Left kidney (tissue), 1 donor: ENCODE measurements at regions not wholly inside any gene's neighbourhood (a gene's known extent, or its start where the extent isn't known, plus 50 kb on each side); places are given as distances from the start of the nearest gene placed in this dataset.

ENCODE experiments used
- DNase-seq: peaks from one replicate; pipeline ENCODE4 v3.0.0-alpha.2; 2013

DNA sequence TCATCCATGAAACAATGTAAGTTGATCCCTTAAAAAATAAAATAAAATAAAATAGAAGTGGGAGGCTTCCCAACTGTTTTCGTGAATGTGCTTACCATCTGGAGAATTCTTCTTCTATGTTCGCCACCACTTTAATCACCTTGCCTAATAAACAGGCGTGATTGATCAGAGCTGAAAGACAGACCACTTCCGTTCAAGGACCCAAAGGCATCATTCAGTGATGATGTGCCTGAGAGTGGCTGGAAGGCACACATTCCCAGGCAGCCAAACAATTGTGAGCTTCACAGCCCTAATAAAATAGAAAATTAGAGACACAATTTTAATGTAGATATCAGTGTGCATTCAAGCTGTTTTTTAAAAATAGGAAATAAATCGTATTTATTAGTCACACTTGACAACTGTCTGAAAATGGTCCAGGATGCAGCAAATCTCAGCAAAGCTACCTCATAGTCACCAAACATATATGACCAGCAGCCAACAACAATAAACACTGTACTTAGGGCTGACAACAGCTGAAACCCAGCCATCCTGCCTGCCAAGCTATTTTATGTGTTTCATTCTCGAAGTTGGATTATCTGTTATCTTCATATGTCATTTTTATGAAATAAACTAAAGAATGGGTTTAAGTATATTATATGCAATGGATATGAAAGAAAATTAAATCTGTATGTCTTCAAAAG lies 163.2 kb upstream of the FAM9B start:
- no peak for DNase-seq

DNA sequence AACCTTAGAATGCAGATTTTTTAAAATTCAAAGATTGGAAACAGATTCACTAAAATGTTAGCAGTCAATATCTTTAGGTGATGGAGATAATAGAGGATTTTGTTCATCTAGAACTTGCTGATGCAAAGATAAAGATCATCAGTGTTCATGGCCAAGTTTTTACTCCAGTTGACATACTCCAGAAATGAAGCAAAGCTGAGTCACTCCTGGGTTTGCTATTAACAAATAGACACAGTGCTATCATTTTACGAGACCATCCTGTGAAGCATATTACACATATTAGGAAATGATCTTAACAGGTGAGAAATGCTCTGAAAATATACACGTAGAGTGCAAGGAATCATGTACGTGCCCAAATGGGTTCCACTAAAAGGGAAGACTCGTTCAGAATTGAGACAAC lies 170.6 kb upstream of the FAM9B start:
- no peak for DNase-seq

DNA sequence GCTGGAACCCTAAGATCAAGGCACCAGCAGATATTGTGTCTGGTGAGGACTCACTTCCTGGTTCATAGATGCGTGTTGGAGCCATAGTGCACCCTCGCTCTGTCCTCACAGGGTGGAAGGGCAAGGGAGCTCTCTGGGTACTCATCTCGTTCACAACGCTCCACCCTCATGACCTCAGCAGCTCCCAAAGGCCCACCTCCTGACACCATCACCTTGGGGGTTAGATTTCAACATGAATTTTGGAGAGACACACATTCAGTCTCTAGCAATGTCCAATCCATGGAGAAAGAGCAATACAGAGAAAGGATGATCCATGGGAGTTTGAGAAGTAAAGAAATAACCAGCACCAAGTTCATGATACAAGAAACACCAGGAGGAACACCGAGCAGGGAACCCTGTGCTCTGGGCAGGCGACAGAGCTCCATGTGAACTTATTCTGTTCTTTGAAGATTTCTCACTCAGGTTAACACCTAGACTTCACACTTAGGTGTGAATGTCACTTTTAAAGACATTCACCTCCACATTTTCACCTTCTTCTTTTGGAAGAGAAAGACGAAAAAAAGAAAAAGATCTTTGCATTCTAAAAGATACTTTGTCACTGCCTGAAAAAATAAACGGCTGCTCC lies 171.8 kb upstream of the FAM9B start:
- no peak for DNase-seq

DNA sequence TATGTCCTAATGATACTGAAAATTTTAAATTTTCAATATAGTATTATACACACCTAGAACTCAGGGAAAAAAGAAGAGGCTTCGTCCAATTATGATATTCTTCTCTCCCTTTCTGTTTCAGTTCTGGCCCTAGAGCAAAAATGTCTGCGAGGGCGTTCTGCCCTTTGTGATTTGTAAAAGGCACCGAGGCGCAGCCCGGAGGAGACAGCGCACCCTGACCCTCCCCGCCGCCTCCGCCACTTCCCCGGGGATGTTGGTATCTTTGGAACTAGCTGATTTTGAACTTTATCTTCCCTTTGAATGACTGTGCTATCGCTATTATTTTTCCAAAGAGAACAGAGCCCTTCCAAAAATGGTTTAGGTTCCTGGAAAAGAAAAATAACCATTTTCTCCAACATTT lies 173.2 kb upstream of the FAM9B start:
- DNase-seq = no peak

DNA sequence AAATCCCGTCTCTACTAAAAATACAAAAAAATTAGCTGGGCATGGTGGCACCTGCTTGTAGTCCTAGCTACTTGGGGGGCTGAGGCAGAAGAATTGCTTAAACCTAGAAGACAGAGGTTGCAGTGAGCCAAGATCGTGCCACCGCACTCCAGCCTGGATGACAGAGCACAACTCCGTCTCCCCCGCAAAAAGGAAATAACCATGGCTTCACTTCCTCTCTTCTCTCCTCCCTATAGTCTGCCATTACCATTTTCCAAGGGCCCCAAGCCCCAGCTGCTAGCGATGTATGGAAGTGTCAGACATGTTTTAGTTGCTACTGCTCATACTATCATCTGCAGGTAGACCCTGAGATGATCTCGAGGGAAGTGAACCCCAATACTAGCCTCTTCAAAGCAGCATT lies 177.3 kb upstream of the FAM9B start:
- DNase-seq = no peak

DNA sequence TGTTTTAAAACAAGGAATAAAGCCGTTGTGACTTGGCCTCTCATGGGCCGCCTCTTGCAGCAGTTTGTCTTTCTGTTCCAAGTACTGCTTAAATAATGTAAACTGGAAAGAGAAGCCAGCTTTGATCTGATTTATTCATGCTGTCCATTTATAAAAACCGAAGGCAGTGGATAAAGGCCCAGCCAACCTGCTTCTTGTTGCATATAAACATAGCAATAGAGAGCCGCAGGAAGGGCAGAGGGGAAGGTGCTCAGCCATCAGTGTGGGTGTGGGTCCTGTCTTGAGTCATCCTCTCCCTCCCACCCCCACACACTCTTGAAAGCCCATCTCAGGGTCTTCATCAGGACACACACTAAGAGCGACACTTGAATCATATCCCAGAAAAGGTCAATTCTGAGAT lies 187.9 kb upstream of the FAM9B start:
- DNase-seq = no peak

DNA sequence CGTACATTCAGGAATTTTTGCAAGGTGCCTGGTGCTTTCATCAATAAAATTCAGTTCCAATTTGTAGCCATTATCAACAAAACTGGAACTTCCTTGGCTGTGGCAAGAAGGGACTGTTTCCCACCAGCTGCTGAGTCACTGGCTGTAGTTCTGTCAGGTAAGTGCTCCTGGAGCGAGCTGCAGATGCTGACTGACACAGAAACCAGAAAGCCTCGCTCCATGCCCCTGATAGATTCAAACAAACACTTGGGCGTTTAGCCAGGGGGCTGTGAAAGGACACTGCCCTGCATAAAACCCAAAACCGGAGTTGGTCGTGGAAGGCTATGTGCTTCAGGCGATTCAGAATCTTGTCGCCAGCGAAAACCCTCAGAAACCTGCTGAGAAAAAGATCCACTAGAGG lies 188.4 kb upstream of the FAM9B start:
- DNase-seq = no peak

DNA sequence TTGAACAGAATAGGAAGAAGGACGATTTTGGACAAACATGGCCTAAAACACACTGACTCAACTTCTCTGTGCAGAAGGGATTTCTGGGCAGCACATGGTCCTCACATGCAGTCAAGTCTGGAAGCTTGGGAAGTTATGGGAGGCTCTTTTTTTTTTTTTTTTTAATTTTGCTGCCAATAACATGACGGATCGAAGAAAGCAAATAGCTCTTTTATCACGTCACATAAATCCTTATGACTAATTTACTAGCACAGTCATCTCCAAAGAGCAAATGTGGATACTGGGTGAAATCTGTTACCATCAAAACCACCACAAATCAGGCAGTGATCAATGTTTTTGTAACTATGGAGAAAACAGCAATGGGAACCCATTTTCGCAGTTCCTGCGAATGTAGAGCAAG lies 193.3 kb upstream of the FAM9B start:
- no peak for DNase-seq

DNA sequence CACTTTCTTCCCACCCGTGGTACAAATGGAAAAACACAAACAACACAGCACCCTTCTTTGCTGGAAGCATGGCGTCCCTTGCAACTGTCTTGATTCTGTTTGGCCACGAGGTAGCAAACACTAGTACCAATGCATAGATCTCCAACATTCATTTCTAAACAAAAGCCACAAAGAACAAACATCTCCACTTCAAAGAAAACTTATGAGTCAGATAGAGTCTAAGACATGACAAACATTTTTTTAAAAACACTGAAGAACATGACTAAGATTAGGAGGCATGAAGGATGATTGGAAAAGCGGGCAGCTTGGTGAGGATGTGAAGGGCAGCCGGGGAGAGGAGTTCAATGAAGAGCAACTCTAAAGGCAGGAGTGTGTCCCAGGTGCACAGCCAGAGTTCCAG lies 197.6 kb upstream of the FAM9B start:
- DNase-seq = no peak

DNA sequence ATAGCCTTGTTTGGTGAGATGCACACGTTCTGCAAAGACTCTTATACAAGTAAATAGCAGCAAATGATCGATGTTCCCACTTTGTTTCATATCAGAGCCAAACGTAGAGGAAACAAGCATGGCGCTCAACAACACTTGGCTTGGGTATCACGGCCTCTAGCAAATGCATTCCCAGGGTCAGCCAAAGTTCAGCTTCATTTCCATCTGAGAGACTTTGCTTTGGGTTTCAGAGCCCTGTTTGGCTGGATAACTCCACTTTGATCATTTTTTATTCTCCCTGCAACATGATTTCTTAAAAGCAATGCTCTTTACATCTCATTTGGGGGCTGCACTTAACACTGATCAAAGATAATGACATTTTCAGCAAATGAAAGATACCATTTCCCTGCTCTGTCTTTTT lies 199.2 kb upstream of the FAM9B start:
- peak; percentile 4 for DNase-seq

DNA sequence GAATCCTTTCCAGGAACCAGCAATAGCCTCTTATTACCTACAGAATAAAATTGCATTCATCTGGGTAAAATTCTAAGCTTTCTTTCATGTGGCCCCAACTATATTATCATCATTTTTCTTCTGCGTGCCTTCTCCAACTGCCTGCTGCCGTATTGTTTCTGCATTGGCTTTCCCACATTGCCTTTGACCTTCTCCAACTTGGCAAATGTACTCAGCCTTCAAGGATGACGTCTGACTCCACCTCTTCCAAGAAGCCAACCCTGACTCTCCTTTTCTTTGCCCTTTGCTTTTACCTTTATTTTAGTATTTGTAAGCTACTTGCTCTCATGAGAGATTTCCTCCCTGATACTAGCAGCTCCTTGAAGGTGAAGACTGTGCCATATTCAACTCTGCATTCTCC lies 200.4 kb upstream of the FAM9B start:
- DNase-seq = no peak

DNA sequence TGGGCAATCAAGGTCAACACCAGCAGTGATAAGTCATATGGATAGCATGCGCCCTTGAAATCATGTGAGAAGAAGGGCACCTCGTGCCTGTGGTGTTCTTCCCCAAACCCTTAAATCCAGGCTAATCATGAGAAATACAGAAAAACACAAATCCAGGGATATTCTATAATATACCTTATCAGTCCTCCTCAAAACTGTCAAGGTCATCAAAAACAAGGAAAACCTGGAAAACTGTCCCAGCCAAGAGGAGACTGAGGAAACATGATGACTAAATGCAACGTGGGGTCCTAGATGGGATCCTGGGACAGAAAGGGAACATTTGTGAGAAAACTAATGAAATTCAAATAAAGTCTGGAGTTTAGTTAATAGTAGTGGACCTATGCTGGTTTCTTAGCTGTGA lies 201.8 kb upstream of the FAM9B start:
- DNase-seq = no peak

DNA sequence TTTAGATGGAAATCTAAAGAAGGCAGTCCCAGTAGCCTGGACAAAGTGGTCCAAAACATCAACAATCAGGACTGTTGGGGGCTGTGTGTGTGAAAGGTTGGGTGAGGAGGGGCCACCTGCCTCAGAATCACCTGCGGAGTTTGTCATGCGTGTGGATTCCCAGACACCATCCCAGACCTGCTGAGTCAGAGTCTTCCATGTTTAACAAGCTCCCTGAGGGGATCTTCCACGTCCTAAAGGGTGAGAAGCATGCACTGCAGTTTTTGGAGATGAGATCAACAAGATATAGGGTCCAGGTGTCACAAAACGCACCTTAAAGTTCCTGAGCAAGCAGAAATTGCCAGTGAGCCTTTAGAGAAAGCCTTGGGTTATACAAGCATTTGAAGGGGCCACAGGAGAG lies 207.0 kb upstream of the FAM9B start:
- DNase-seq = no peak

DNA sequence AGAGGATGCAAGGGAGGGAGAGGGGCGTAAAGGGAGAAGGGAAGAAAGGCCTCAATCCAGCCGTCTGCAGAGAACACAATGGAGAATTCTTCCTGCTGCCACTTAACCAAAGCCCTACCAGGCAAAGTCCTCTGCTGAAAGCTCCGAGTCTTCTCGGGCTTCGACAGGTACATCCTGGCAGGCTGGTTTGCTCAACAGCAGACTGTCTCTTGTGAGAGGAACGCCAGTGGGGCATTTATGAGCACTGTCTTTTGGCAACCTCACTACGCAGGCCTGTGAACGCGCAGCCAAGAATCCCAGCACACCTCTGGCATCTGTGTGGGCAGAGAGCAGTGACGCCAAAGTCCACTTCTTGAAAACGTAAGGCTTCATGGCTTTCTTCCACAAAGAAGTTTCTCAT lies 207.5 kb upstream of the FAM9B start:
- DNase-seq = no peak

DNA sequence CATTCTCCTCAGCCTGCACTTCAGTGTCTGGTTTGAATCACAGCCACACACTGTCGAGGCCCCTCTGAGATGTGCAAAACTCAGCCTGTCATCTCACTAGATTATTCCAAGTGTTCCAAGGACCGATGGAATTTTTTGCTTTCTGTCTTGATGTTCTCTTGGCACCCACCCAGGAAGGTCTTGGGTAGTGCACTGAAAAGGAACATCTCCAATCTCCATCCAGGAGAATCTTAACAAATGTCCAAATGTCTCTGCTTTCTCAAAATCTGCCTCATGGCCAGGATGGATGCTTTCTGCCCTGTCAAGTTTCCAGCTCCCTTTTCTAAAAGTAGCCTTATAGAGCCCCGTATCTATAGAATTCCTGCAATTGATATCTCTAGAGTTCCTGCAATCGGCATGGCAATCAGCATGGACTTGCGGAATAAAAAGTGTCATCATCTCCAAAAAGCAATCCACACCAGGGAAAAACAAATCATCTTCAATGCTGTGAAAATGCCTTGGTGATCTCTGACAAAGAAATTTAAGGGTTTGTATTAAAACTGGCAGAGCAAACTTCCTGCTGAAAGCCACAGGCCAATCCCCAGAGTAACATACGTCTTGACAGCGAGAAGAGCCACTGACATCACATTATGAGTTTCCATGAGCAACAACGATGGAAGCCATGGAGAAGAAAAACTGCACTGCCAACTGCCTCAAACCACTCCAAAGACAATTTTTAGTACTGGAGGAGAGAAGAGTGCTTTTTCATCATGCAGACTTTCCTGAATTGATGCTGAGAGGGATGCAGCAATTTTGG lies 215.3 kb upstream of the FAM9B start:
- no peak for DNase-seq

DNA sequence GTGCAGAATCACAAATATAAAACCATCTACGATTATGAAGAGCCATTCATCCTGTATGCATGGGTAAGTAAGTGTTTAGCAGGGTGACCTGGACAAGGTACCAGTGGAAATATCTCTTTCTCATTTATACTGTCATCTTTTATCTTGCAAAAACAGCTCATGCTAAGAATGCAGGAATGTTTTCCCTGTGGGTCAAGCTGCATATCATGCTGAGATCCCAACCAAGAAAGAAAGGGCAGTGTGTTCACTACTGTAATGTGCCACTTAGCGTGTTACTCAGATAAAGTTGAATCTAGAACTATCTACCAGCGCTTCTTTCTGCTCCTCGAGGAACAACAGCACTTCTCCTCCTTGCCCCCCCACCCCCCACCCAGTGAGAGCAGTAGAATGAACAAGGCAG lies 212.7 kb upstream of the TBL1X start:
- DNase-seq = no peak

DNA sequence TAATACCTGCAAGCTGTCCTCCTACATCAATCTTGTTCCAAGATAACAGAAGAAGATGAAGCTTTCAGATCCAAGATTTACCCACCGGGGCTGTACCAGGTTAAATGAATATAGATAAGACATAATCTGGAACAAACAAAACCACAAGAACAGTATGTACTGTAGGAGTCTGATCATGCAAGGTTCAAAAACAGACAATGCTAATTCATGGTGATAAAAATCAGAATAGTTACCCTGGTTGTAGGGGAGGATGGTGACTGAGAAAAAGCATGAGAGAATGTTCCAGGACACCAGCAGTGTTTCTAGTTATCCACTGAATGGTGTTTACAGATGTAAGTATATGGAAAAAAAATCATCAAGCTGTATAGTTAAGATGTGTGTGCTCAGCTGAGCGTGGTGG lies 211.6 kb upstream of the TBL1X start:
- DNase-seq = no peak

DNA sequence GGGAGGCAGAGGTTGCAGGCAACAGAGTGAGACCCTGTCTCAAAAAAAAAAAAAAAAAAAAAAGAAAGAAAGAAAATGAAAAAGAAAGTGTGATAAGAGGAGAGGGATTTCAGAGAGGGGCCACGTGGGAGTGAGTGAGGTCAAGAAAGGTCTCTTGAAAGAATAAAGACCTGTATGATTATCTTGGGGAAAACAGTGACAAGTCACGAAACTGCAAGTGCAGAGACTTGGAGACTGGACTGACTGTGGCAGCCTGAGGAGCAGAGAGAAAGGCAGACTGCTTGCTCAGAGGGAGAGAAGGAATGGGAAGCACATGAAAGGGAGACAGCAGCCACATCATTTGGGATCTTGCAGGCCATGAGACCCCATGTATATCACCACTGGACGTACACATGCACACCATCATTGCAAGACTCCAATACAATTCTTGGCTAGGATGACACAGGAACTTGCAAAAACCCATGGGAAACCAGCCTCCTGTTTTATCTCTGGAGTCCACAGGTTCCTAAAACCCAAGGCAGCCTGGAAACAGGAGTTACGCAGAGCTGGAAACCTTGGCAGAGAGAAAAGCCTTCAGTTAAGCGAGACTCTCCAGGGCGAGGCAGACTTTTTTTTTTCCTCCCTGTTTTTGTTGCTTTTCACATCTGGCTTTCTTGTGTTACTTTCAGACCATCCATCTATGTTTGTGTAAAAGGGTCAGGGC lies 207.0 kb upstream of the TBL1X start:
- no peak for DNase-seq

DNA sequence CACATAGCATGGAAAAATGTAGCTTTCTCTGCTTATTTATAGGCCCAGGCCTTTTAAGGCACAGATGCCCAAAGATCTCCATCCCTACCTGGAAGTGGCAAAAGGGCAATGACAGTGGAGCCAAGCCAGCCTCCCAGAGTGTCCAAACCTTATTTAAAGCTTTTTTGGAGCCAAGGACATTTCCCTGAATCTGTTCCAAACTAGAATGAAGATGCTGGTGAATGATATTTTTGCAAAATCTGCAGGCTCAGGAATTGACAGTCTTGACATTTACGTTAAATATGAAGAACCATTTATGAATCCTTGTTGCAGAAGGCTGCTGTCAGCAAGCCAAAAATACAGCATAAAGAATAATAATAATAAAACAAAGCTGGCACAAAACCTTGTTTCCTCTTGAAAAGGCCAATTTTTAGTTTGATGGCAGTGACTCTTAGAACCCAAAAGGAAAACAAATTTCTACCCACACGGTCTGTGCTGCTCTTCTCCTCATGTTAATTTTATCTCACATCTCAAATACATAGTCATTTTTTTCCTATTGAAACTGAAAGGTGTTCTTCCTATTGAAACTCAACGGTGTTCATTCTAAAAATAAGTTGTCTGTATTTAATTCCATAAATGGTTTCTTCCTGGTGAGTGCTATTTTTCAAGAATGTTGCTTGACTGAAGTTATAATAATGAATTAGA lies 206.3 kb upstream of the TBL1X start:
- DNase-seq = no peak

DNA sequence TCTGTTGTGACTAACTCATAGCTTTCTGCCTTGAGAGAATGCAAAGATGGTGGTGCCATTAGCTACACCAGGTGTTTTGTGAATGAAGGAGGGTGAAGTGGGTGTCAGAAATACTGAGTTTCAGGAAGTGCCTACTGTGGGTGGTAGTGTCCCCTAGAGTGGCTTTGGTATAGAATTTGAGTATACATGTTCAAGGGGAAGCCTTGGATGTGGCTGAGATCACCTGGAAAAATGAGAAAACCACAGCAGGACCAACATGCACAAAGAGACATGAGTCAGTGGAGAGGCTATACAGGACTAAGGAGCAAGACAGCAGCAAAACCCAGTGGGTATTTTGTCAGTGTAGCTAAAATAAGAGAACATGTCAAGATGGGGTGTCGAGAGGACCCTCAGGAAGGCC lies 204.3 kb upstream of the TBL1X start:
- no peak for DNase-seq

DNA sequence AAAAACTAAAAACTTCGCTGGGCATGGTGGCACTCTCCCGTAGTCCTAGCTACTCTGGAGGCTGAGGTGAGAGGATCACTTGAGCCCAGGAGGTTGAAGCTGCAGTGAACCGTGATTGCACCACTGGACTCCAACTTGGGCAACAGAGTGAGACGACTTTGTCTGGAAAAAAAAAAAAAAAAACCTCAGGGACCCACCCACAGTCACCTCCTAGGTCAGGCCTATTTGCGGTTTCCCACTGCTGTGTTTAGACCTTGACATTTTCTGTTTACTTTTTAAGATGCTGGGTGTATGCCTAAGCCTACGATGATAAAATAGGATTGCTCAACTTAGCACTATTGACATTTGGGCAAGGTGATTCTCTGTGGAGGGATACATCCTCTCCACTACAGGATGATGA lies 197.4 kb upstream of the TBL1X start:
- no peak for DNase-seq

DNA sequence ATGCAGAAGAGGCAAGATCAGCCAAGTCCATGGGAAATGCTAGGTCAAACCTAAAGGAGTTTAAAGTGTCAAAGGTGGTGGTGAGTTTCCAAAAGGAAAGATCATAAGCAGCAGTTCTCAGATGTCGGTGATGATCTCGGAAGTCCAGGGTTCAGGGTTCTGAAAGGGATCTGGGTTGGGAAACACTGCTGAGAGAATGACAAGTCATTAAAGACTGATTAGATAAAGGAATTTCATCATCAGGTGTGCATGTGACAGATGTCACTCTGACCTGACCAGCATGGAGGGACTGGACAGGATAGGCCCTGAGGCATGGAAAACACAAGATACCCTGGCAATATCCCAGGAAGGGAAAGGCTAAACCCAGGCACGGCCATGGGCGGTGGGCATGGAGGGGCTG lies 195.7 kb upstream of the TBL1X start:
- no peak for DNase-seq
